ENCODE measurements at regions not wholly inside any gene's neighbourhood (a gene's known extent, or its start where the extent isn't known, plus 50 kb on each side); places are given as distances from the start of the nearest gene placed in this dataset.

- Histone ChIP-seq H3K4me3 (replicated peaks in 1 of 3; ENCODE audit: insufficient read depth in 1 of 3, low read depth in 2 of 3, low read length in 3 of 3) (no peak overlapping the region), H3K9me3 (ENCODE audit: low read length) (no peaks in the 10 kb centered on the region), H3K4me2 (ENCODE audit: low read depth, low read length) (no peak overlapping the region), H3K27ac (ENCODE audit: extremely low read length, insufficient read depth, low read length) (no peak overlapping the region), H3K79me2 (ENCODE audit: insufficient read depth, low read length) (no peaks in the 10 kb centered on the region), H4K20me1 (ENCODE audit: insufficient read depth, low read length) (no peaks in the 10 kb centered on the region), H3K4me1 (ENCODE audit: insufficient read depth, low read length) (no peaks in the 10 kb centered on the region), H3K27me3 (ENCODE audit: control insufficient read depth in 1 of 2, insufficient read depth in 2 of 2, low read length in 2 of 2) (peaks cover 4 to 54% of the 10 kb centered on the region in 2 experiments; a peak in 4 of 5 replicates), H3K9ac (ENCODE audit: insufficient read depth, low read depth, low read length) (no peak overlapping the region), H2AFZ (ENCODE audit: low read length) (no peak overlapping the region), H3K36me3 (replicated peaks in 1 of 2; ENCODE audit: control insufficient read depth in 1 of 2, insufficient read depth in 2 of 2, low read length in 2 of 2) (no peaks in the 10 kb centered on the region)
- WGBS (ENCODE audit: low lambda C conversion rate): 4% methylated on average over 10 of the region's 11 CpGs
- FAIRE-seq: no peak
- BruUV-seq (replicated peaks): no TSS peak
- DNase-seq (ENCODE audit: low spot score): no peak
- POLR2A ChIA-PET: no interaction called here
- ATAC-seq: no peak
- TF ChIP-seq ZNF367 (CRISPR knock-in tag; IDR thresholded peaks at IDR 0.05; ENCODE audit: borderline replicate concordance): no peak
- intact Hi-C loops (cut with micrococcal nuclease; ENCODE audit: unreplicated experiment) (loop anchor here (5.0 kb wide), 1 partner anchor 731 kb away; no protein-coding TSS in a partner anchor), in situ Hi-C loops (cut with HindIII; ENCODE audit: extremely low pct_ligation_motif_present, low pct_unique_long_range_greater_than_20kb) (loop anchor here (5.0 to 25.0 kb wide), 3 partner anchors 266 to 746 kb away; no protein-coding TSS in a partner anchor)
- CTCF ChIA-PET (ENCODE audit: low intra/inter-chr PET ratio, low total read pairs): no interaction called here
These were observed 519.4 kb downstream of the BRD1 start for GRCh38 chr22:49308300-49308699.

- CTCF ChIA-PET (ENCODE audit: low intra/inter-chr PET ratio, low total read pairs): no interaction called here
These were observed 519.8 kb downstream of the BRD1 start for GRCh38 chr22:49307870-49308269.

More at GRCh38 chr22:49307870-49308269, 519.8 kb downstream of the BRD1 start:
- TF ChIP-seq SKI (IDR thresholded peaks at IDR 0.05; ENCODE audit: partially characterized antibody) (no peak), E2F1 (CRISPR knock-in tag; IDR thresholded peaks at IDR 0.05) (no peak), ETS1 (CRISPR knock-in tag; IDR thresholded peaks at IDR 0.05) (no peak), ATF6 (CRISPR knock-in tag; conservative IDR thresholded peaks at IDR 0.05) (no peak), ZNF546 (CRISPR knock-in tag; conservative IDR thresholded peaks at IDR 0.05) (no peak)
- DNase-seq (ENCODE audit: low spot score) (no peak), ATAC-seq (no peak), FAIRE-seq (no peak)
- Histone ChIP-seq H3K4me1 (ENCODE audit: insufficient read depth, low read length) (no peaks in the 10 kb centered on the region), H3K27me3 (ENCODE audit: control insufficient read depth in 1 of 2, insufficient read depth in 2 of 2, low read length in 2 of 2) (peaks cover 4 to 58% of the 10 kb centered on the region in 2 experiments; a peak in 4 of 5 replicates), H3K9me3 (ENCODE audit: low read length) (no peaks in the 10 kb centered on the region), H3K36me3 (replicated peaks in 1 of 2; ENCODE audit: control insufficient read depth in 1 of 2, insufficient read depth in 2 of 2, low read length in 2 of 2) (no peaks in the 10 kb centered on the region), H4K20me1 (ENCODE audit: insufficient read depth, low read length) (no peaks in the 10 kb centered on the region), H3K4me2 (ENCODE audit: low read depth, low read length) (no peak overlapping the region), H3K4me3 (replicated peaks in 1 of 3; ENCODE audit: insufficient read depth in 1 of 3, low read depth in 2 of 3, low read length in 3 of 3) (no peak overlapping the region), H3K27ac (ENCODE audit: extremely low read length, insufficient read depth, low read length) (no peak overlapping the region), H2AFZ (ENCODE audit: low read length) (no peak overlapping the region), H3K79me2 (ENCODE audit: insufficient read depth, low read length) (no peaks in the 10 kb centered on the region), H3K9ac (ENCODE audit: insufficient read depth, low read depth, low read length) (no peak overlapping the region)
- no TSS peak for BruUV-seq (replicated peaks)
- whole genome bisulfite sequencing (ENCODE audit: low lambda C conversion rate): 37% methylated on average over 16 of the region's 16 CpGs
- POLR2A ChIA-PET: no interaction called here
- intact Hi-C loops (cut with micrococcal nuclease; ENCODE audit: unreplicated experiment): loop anchor here (5.0 kb wide), 1 partner anchor 731 kb away; no protein-coding TSS in a partner anchor
- in situ Hi-C loops (cut with HindIII; ENCODE audit: extremely low pct_ligation_motif_present, low pct_unique_long_range_greater_than_20kb): loop anchor here (5.0 to 25.0 kb wide), 3 partner anchors 266 to 746 kb away; no protein-coding TSS in a partner anchor

All from HepG2 (cell line).